ENCODE measurements at regions not wholly inside any gene's neighbourhood (a gene's known extent, or its start where the extent isn't known, plus 50 kb on each side); places are given as distances from the start of the nearest gene placed in this dataset.

DNA sequence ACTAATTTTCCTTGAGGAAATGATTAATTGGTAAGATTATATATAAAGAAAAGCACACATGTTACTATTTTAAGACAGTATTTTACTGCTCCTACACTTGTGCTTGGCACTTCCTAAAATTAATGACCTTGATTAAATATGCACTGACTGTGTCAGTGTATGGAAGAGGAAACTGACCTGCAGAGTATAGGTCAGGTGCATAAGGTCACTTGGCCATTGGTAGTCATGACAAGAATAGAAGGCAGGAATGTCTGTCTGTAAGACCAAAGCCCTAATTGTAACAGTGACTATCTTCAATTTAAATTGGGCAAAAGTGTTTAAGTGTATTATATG is 128.0 kb upstream of the KCNK2 start (continued):
- TF ChIP-seq, protein P1, sequence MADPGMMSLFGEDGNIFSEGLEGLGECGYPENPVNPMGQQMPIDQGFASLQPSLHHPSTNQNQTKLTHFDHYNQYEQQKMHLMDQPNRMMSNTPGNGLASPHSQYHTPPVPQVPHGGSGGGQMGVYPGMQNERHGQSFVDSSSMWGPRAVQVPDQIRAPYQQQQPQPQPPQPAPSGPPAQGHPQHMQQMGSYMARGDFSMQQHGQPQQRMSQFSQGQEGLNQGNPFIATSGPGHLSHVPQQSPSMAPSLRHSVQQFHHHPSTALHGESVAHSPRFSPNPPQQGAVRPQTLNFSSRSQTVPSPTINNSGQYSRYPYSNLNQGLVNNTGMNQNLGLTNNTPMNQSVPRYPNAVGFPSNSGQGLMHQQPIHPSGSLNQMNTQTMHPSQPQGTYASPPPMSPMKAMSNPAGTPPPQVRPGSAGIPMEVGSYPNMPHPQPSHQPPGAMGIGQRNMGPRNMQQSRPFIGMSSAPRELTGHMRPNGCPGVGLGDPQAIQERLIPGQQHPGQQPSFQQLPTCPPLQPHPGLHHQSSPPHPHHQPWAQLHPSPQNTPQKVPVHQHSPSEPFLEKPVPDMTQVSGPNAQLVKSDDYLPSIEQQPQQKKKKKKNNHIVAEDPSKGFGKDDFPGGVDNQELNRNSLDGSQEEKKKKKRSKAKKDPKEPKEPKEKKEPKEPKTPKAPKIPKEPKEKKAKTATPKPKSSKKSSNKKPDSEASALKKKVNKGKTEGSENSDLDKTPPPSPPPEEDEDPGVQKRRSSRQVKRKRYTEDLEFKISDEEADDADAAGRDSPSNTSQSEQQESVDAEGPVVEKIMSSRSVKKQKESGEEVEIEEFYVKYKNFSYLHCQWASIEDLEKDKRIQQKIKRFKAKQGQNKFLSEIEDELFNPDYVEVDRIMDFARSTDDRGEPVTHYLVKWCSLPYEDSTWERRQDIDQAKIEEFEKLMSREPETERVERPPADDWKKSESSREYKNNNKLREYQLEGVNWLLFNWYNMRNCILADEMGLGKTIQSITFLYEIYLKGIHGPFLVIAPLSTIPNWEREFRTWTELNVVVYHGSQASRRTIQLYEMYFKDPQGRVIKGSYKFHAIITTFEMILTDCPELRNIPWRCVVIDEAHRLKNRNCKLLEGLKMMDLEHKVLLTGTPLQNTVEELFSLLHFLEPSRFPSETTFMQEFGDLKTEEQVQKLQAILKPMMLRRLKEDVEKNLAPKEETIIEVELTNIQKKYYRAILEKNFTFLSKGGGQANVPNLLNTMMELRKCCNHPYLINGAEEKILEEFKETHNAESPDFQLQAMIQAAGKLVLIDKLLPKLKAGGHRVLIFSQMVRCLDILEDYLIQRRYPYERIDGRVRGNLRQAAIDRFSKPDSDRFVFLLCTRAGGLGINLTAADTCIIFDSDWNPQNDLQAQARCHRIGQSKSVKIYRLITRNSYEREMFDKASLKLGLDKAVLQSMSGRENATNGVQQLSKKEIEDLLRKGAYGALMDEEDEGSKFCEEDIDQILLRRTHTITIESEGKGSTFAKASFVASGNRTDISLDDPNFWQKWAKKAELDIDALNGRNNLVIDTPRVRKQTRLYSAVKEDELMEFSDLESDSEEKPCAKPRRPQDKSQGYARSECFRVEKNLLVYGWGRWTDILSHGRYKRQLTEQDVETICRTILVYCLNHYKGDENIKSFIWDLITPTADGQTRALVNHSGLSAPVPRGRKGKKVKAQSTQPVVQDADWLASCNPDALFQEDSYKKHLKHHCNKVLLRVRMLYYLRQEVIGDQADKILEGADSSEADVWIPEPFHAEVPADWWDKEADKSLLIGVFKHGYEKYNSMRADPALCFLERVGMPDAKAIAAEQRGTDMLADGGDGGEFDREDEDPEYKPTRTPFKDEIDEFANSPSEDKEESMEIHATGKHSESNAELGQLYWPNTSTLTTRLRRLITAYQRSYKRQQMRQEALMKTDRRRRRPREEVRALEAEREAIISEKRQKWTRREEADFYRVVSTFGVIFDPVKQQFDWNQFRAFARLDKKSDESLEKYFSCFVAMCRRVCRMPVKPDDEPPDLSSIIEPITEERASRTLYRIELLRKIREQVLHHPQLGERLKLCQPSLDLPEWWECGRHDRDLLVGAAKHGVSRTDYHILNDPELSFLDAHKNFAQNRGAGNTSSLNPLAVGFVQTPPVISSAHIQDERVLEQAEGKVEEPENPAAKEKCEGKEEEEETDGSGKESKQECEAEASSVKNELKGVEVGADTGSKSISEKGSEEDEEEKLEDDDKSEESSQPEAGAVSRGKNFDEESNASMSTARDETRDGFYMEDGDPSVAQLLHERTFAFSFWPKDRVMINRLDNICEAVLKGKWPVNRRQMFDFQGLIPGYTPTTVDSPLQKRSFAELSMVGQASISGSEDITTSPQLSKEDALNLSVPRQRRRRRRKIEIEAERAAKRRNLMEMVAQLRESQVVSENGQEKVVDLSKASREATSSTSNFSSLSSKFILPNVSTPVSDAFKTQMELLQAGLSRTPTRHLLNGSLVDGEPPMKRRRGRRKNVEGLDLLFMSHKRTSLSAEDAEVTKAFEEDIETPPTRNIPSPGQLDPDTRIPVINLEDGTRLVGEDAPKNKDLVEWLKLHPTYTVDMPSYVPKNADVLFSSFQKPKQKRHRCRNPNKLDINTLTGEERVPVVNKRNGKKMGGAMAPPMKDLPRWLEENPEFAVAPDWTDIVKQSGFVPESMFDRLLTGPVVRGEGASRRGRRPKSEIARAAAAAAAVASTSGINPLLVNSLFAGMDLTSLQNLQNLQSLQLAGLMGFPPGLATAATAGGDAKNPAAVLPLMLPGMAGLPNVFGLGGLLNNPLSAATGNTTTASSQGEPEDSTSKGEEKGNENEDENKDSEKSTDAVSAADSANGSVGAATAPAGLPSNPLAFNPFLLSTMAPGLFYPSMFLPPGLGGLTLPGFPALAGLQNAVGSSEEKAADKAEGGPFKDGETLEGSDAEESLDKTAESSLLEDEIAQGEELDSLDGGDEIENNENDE (IDR thresholded peaks at IDR 0.05; ENCODE audit: insufficient replicate concordance, low read length), result no peak
- TF ChIP-seq SUZ12 (IDR thresholded peaks at IDR 0.05; ENCODE audit: low read length) (no peak), RBBP5 (IDR thresholded peaks at IDR 0.05; ENCODE audit: borderline replicate concordance, low read depth, low read length) (no peak)
